ENCODE measurements at regions not wholly inside any gene's neighbourhood (a gene's known extent, or its start where the extent isn't known, plus 50 kb on each side); places are given as distances from the start of the nearest gene placed in this dataset.

DNA sequence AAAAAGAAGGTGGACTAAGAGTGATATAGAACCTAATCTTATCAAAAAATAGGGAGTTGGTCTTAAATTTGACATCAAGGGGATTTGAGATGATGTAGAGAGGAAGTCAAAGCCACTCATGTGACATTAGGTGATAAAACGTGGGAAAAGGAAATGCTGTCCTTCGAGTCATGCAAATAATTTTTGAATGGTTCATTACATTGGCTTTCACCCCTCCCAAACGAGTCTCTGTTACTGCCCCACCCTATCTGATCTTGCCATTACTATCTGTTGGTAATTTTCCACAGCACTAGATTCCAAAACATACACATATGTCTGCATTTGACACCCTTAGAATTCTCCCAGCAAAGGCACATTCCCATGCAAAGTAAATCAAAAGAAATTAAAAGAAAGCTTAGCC is 531.1 kb upstream of the ADAMTS5 start:
- intact Hi-C loops (cut with DNase I): no loop called here
- no peak overlapping the region for H3K27ac ChIP-seq
- H3K27me3 ChIP-seq: no peaks in the 10 kb centered on the region
- no peaks in the 10 kb centered on the region for H3K36me3 ChIP-seq
- H3K9me3 ChIP-seq: no peaks in the 10 kb centered on the region
- no peak for DNase-seq (ENCODE audit: extremely low spot score in 2 of 2)
- no peak overlapping the region for H3K4me3 ChIP-seq
- H3K4me1 ChIP-seq: no peaks in the 10 kb centered on the region
- TF ChIP-seq POLR2A (IDR thresholded peaks at IDR 0.05) (no peak), POLR2AphosphoS5 (IDR thresholded peaks at IDR 0.05; ENCODE audit: insufficient read depth in 1 of 2, low read depth in 1 of 2) (no peak), CTCF (IDR thresholded peaks at IDR 0.05) (no peak)

DNA sequence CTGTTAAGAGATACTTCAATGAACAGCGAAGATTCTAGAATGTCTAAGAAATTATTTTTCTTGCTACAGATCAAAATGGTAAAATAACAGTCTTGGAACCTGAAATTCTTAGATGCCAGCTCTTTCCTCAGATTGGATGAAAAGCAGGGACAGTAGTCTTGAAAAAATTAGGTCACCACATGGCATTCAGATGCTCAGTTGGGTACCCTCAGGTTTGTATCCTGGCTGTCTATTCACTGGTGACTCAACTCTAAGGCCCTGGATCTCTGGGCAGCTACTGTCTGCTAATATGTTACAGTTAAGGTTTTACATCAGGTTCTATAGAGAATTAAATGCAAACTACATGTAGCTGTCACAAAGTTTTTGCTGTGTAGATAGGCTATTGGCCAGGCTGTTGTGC is 528.9 kb upstream of the ADAMTS5 start:
- TF ChIP-seq POLR2A (IDR thresholded peaks at IDR 0.05) (no peak), POLR2AphosphoS5 (IDR thresholded peaks at IDR 0.05; ENCODE audit: insufficient read depth in 1 of 2, low read depth in 1 of 2) (no peak), CTCF (IDR thresholded peaks at IDR 0.05) (no peak)
- Histone ChIP-seq H3K27ac (no peak overlapping the region), H3K4me1 (no peaks in the 10 kb centered on the region), H3K27me3 (no peaks in the 10 kb centered on the region), H3K36me3 (no peaks in the 10 kb centered on the region), H3K9me3 (no peaks in the 10 kb centered on the region), H3K4me3 (no peak overlapping the region)
- no peak for DNase-seq (ENCODE audit: extremely low spot score in 2 of 2)
- intact Hi-C loops (cut with DNase I): no loop called here

- no peaks in the 10 kb centered on the region for H3K27me3 ChIP-seq
- no peaks in the 10 kb centered on the region for H3K4me1 ChIP-seq
- TF ChIP-seq CTCF (IDR thresholded peaks at IDR 0.05) (no peak), POLR2AphosphoS5 (IDR thresholded peaks at IDR 0.05; ENCODE audit: insufficient read depth in 1 of 2, low read depth in 1 of 2) (no peak)
- no peak overlapping the region for H3K4me3 ChIP-seq
- no peaks in the 10 kb centered on the region for H3K36me3 ChIP-seq
- intact Hi-C loops (cut with DNase I): no loop called here
- no peak overlapping the region for H3K27ac ChIP-seq
- H3K9me3 ChIP-seq: no peaks in the 10 kb centered on the region
- DNase-seq (ENCODE audit: extremely low spot score in 2 of 2): no peak
Measured at GRCh38 chr21:27493542-27493941, 526.7 kb upstream of the ADAMTS5 start.

- no peaks in the 10 kb centered on the region for H3K4me1 ChIP-seq
- H3K36me3 ChIP-seq: no peaks in the 10 kb centered on the region
- no peaks in the 10 kb centered on the region for H3K9me3 ChIP-seq
- H3K4me3 ChIP-seq: no peak overlapping the region
- intact Hi-C loops (cut with DNase I): no loop called here
- no peak for TF ChIP-seq CTCF (IDR thresholded peaks at IDR 0.05)
- H3K27ac ChIP-seq: no peak overlapping the region
- H3K27me3 ChIP-seq: no peaks in the 10 kb centered on the region
- DNase-seq (ENCODE audit: extremely low spot score in 2 of 2): no peak
Measured at GRCh38 chr21:27487676-27488075, 520.8 kb upstream of the ADAMTS5 start.

GRCh38 chr21:27480841-27481261 is 514.0 kb upstream of the ADAMTS5 start:
- no peak overlapping the region for H3K4me3 ChIP-seq
- DNase-seq (ENCODE audit: extremely low spot score in 2 of 2): no peak
- intact Hi-C loops (cut with DNase I): no loop called here
- TF ChIP-seq CTCF (IDR thresholded peaks at IDR 0.05) (no peak), POLR2AphosphoS5 (IDR thresholded peaks at IDR 0.05; ENCODE audit: insufficient read depth in 1 of 2, low read depth in 1 of 2) (no peak), POLR2A (IDR thresholded peaks at IDR 0.05) (no peak)
- no peaks in the 10 kb centered on the region for H3K36me3 ChIP-seq
- no peak overlapping the region for H3K27ac ChIP-seq
- no peaks in the 10 kb centered on the region for H3K27me3 ChIP-seq
- peaks cover 6% of the 10 kb centered on the region for H3K4me1 ChIP-seq
- H3K9me3 ChIP-seq: no peaks in the 10 kb centered on the region

Measured in vagina (tissue), 2 donors.